Heart right ventricle (tissue), 16 donors: ENCODE measurements at regions not wholly inside any gene's neighbourhood (a gene's known extent, or its start where the extent isn't known, plus 50 kb on each side); places are given as distances from the start of the nearest gene placed in this dataset.
A peak's percentile ranks its signal among the peaks of the same experiment; 100 is the strongest.
"Not testable (repeated sequence)": the region's sequence is repeated elsewhere in the genome, so short reads cannot be mapped to it uniquely, and the experiment has no call there.

Source experiments
- ATAC-seq, 8 donors: fragments of 200-7000 bp; cut with Tn5 transposase; one replicate each; pipeline ENCODE4 v1.9.1; 2020; ENCODE audit warnings: mild to moderate bottlenecking in 8 of 8, moderate library complexity in 8 of 8, moderate number of reproducible peaks in 1 of 8
- DNase-seq, 2 donors: peaks; one replicate each; pipeline ENCODE4 v3.0.0-alpha.2; 2020
- H3K27ac ChIP-seq, 10 donors: fragments of 200-600 bp; sonication (generic) in 2 of 10; one replicate each; pipeline versions ENCODE4 v1.5.0 to v1.8.0; 2020 to 2022; ENCODE audit warnings: mild to moderate bottlenecking in 3 of 10
- H3K27me3 ChIP-seq, 7 donors: fragments of 200-600 bp; one replicate each; pipeline ENCODE4 v1.8.0; 2021 to 2022; ENCODE audit warnings: mild to moderate bottlenecking in 2 of 7
- H3K36me3 ChIP-seq, 9 donors: fragments of 200-600 bp; sonication (generic) in 1 of 9; one replicate each; pipeline versions ENCODE4 v1.5.0 to v1.8.0; 2020 to 2022; ENCODE audit warnings: mild to moderate bottlenecking in 2 of 9
- H3K4me1 ChIP-seq, 9 donors: fragments of 200-600 bp; sonication (generic) in 1 of 9; one replicate each; pipeline versions ENCODE4 v1.5.0 to v1.8.0; 2020 to 2022; ENCODE audit warnings: mild to moderate bottlenecking in 4 of 9
- H3K4me3 ChIP-seq, 10 donors: fragments of 200-600 bp; sonication (generic) in 2 of 10; one replicate each; pipeline versions ENCODE4 v1.5.0 to v1.8.0; 2020 to 2022; ENCODE audit warnings: mild to moderate bottlenecking in 7 of 10, moderate library complexity in 2 of 10
- H3K9me3 ChIP-seq, 11 donors: fragments of 200-600 bp in 10 of 11; sonication (generic) in 2 of 11; one replicate each; pipeline versions ENCODE4 v1.5.0 to v1.8.0; 2013 to 2022; ENCODE audit warnings: mild to moderate bottlenecking in 2 of 11, control low read depth in 1 of 11, moderate library complexity in 1 of 11
- CTCF ChIP-seq, 9 donors: fragments of 200-600 bp; sonication (generic) in 2 of 9; IDR thresholded peaks; one replicate each; pipeline versions ENCODE4 v1.5.0 to v1.8.0; 2021 to 2022; ENCODE audit warnings: antibody characterized with exemption in 9 of 9, mild to moderate bottlenecking in 5 of 9, moderate library complexity in 1 of 9
- WGBS, 2 donors: extraction: QIAGEN DNeasy Blood & Tissue Kit; methylation state at CpG; one replicate each; pipeline ENCODE4 v1.1.7; 2013; ENCODE audit warnings: inconsistent platforms in 1 of 2; 5-methylcytosine and 5-hydroxymethylcytosine counted together
- intact Hi-C, 10 donors: fragments of 100-400 bp; cut with DNase I; formaldehyde crosslinking; loops; one replicate each; pipeline versions ENCODE4 v1.11.1 to v1.14.2; 2022
- donor health status: Arrhythmogenic right ventricular cardiomyopathy.
- donor health status: ischemic (EF 13 %, LVEDD 7.1; RV severe dilation, severe dysfunction).
- donor health status: healthy with polysubstance abuse.
- donor health status: DM: no; HTN: yes; CAD: no.
- donor health status: DM: no; HTN: no; CAD: no.
- donor health status: ischemic (EF 25% LVEDD 6.9; RV normal size, moderate dysfunction).
- donor health status: ischemic (EF 25% LVEDD 5.7; RV mildly dilated, moderate dysfunction).
- donor health status: healthy.
- donor health status: DM: yes; HTN: yes; CAD: no.
- donor health status: Ischemic cardiomyopathy.
- donor health status: ischemic (EF 35%, LVEDD 5.7; RV mildly dilated, moderate dysfunction).
- donor health status: nonischemic (EF 11% LVEDD 7.7; RV severe dilation, severe dysfunction).
- donor health status: DM: yes; HTN: yes; CAD: no.
- donor health status: PGD.
- donor health status: ischemic (EF 29% LVEDD 5.4; RV normal size, mild dysfunction).
- donor health status: nonischemic (EF 23%, LVEDD 6.1; RV moderate dilation, normal function).

- no peak for TF ChIP-seq CTCF (IDR thresholded peaks at IDR 0.05)
- intact Hi-C loops: no loop called here
- Histone ChIP-seq H3K4me3 (no peak overlapping the region), H3K27ac (peak overlapping the region in 1 of 10 donors; percentile 57), H3K4me1 (peaks cover 0 to 26% (median 10%) of the 10 kb centered on the region in 9 donors), H3K36me3 (no peaks in the 10 kb centered on the region), H3K27me3 (peaks cover 0 to 5% (median 0%) of the 10 kb centered on the region in 7 donors), H3K9me3 (no peaks in the 10 kb centered on the region)
- ATAC-seq (no peak), DNase-seq (no peak)
- 97 to 98% methylated on average over 3 of the region's 3 CpGs for WGBS, 2 donors
Observed at GRCh38 chr6:5832668-5833067, 174.1 kb downstream of the NRN1 start.

- ATAC-seq: peak in 7 of 8 donors; percentile 27 to 64 (median 56)
- 41 to 46% methylated on average over 8 of the region's 8 CpGs for WGBS, 2 donors
- intact Hi-C loops: not testable (repeated sequence)
Observed at GRCh38 chr6:5831219-5831862, 175.4 kb downstream of the NRN1 start.

GRCh38 chr6:5828296-5828695, 178.4 kb downstream of the NRN1 start:
- Histone ChIP-seq H3K27ac (no peak overlapping the region), H3K4me3 (no peak overlapping the region), H3K27me3 (peaks cover 0 to 4% (median 0%) of the 10 kb centered on the region in 7 donors), H3K36me3 (no peaks in the 10 kb centered on the region), H3K9me3 (no peaks in the 10 kb centered on the region), H3K4me1 (peaks cover 0 to 31% (median 10%) of the 10 kb centered on the region in 9 donors)
- TF ChIP-seq CTCF (IDR thresholded peaks at IDR 0.05): no peak
- 67 to 70% methylated on average over 11 of the region's 11 CpGs for WGBS, 2 donors
- no peak for DNase-seq
- ATAC-seq: peak in 1 of 8 donors; percentile 20
- intact Hi-C loops: no loop called here

More at GRCh38 chr6:5831219-5831862, 175.4 kb downstream of the NRN1 start:
- not testable (repeated sequence) for H3K27me3 ChIP-seq, H3K9me3 ChIP-seq, H3K4me3 ChIP-seq, H3K36me3 ChIP-seq
- DNase-seq: peak in 1 of 2 donors; percentile 11
- Histone ChIP-seq H3K4me1 (peaks cover 0 to 31% (median 10%) of the 10 kb centered on the region in 9 donors), H3K27ac (peak overlapping the region in 2 of 10 donors; percentile 35 to 80)

- H3K36me3 ChIP-seq: no peaks in the 10 kb centered on the region
- no peak for TF ChIP-seq CTCF (IDR thresholded peaks at IDR 0.05)
- intact Hi-C loops: no loop called here
- H3K9me3 ChIP-seq: no peaks in the 10 kb centered on the region
- no peak overlapping the region for H3K27ac ChIP-seq
- WGBS, 2 donors: 45 to 56% methylated on average over 14 of the region's 14 CpGs
- peaks cover 0 to 26% (median 10%) of the 10 kb centered on the region in 9 donors for H3K4me1 ChIP-seq
- no peak for DNase-seq
- H3K27me3 ChIP-seq: peaks cover 0 to 4% (median 0%) of the 10 kb centered on the region in 7 donors
- H3K4me3 ChIP-seq: no peak overlapping the region
- no peak for ATAC-seq
Observed at GRCh38 chr6:5827056-5827904, 179.4 kb downstream of the NRN1 start.

GRCh38 chr6:5824382-5824983, 182.2 kb downstream of the NRN1 start:
- H3K27me3 ChIP-seq, intact Hi-C loops, ATAC-seq, H3K4me1 ChIP-seq, H3K9me3 ChIP-seq, H3K4me3 ChIP-seq, DNase-seq, H3K36me3 ChIP-seq: not testable (repeated sequence)
- WGBS, 2 donors: 87 to 89% methylated on average over 8 of the region's 8 CpGs
- peak overlapping the region in 1 of 10 donors; percentile 55 for H3K27ac ChIP-seq
